RCC 7860 (cell line): ENCODE measurements at regions not wholly inside any gene's neighbourhood (a gene's known extent, or its start where the extent isn't known, plus 50 kb on each side); places are given as distances from the start of the nearest gene placed in this dataset.
"Not testable (repeated sequence)": the region's sequence is repeated elsewhere in the genome, so short reads cannot be mapped to it uniquely, and the experiment has no call there.

Experiments used
- DNase-seq: peaks from one replicate; pipeline ENCODE4 v3.0.0-alpha.2; 2015; ENCODE audit warnings: low spot score
- FAIRE-seq: peaks from 2 replicates; lab custom pipeline; 2012; peaks lifted over from hg19 to GRCh38; lab: Jason Lieb, UNC

- no peak for DNase-seq
- no peak for FAIRE-seq
These were observed 117.9 kb downstream of the GPCPD1 start for GRCh38 chr20:5492937-5493336.

GRCh38 chr20:5491455-5491854 lies 119.4 kb downstream of the GPCPD1 start:
- no peak for DNase-seq
- no peak for FAIRE-seq

GRCh38 chr20:5489601-5490000 lies 121.2 kb downstream of the GPCPD1 start:
- FAIRE-seq (no peak), DNase-seq (no peak)

- no peak for DNase-seq
- FAIRE-seq = no peak
These were observed 122.0 kb downstream of the GPCPD1 start for GRCh38 chr20:5488823-5489222.

- FAIRE-seq (no peak), DNase-seq (no peak)
These were observed 124.3 kb downstream of the GPCPD1 start for GRCh38 chr20:5486377-5487054.

GRCh38 chr20:5484926-5485325 lies 125.9 kb downstream of the GPCPD1 start:
- DNase-seq (no peak), FAIRE-seq (no peak)

GRCh38 chr20:5484346-5484745 lies 126.5 kb downstream of the GPCPD1 start:
- FAIRE-seq (no peak), DNase-seq (no peak)

- FAIRE-seq = no peak
- DNase-seq = no peak
These were observed 128.0 kb downstream of the GPCPD1 start for GRCh38 chr20:5482791-5483190.

GRCh38 chr20:5481872-5482271 lies 128.9 kb downstream of the GPCPD1 start:
- DNase-seq (no peak), FAIRE-seq (no peak)

- DNase-seq = no peak
- no peak for FAIRE-seq
These were observed 129.8 kb downstream of the GPCPD1 start for GRCh38 chr20:5480824-5481600.

GRCh38 chr20:5474646-5475550 lies 135.9 kb downstream of the GPCPD1 start:
- no peak for FAIRE-seq

GRCh38 chr20:5471866-5472265 lies 138.9 kb downstream of the GPCPD1 start:
- FAIRE-seq, DNase-seq: not testable (repeated sequence)

More at GRCh38 chr20:5474646-5475550, 135.9 kb downstream of the GPCPD1 start:
- DNase-seq = no peak

GRCh38 chr20:5471368-5471767 lies 139.4 kb downstream of the GPCPD1 start:
- DNase-seq = no peak
- no peak for FAIRE-seq

- FAIRE-seq = no peak
- DNase-seq = no peak
These were observed 139.9 kb downstream of the GPCPD1 start for GRCh38 chr20:5470943-5471342.

- FAIRE-seq = no peak
- DNase-seq = no peak
These were observed 140.3 kb downstream of the GPCPD1 start for GRCh38 chr20:5470458-5470857.

- DNase-seq (no peak), FAIRE-seq (no peak)
These were observed 141.7 kb downstream of the GPCPD1 start for GRCh38 chr20:5469111-5469510.

- no peak for DNase-seq
- FAIRE-seq = no peak
These were observed 143.7 kb downstream of the GPCPD1 start for GRCh38 chr20:5467086-5467485.

GRCh38 chr20:5465604-5465927 lies 145.2 kb downstream of the GPCPD1 start:
- no peak for DNase-seq
- no peak for FAIRE-seq

GRCh38 chr20:5464901-5465603 lies 145.8 kb downstream of the GPCPD1 start:
- DNase-seq (no peak), FAIRE-seq (no peak)

- DNase-seq (no peak), FAIRE-seq (no peak)
These were observed 146.4 kb upstream of the PROKR2 start for GRCh38 chr20:5463007-5463686.
